HG02678 (cell line): ENCODE measurements at regions not wholly inside any gene's neighbourhood (a gene's known extent, or its start where the extent isn't known, plus 50 kb on each side); places are given as distances from the start of the nearest gene placed in this dataset.
"Not testable (repeated sequence)": the region's sequence is repeated elsewhere in the genome, so short reads cannot be mapped to it uniquely, and the experiment has no call there.

Experiments
- ATAC-seq: cut with Tn5 transposase; IDR thresholded peaks from one replicate; pipeline ENCODE4 v1.9.1; 2021; ENCODE audit warnings: mild to moderate bottlenecking, moderate library complexity; ENCODE audit not compliant: unreplicated experiment

DNA sequence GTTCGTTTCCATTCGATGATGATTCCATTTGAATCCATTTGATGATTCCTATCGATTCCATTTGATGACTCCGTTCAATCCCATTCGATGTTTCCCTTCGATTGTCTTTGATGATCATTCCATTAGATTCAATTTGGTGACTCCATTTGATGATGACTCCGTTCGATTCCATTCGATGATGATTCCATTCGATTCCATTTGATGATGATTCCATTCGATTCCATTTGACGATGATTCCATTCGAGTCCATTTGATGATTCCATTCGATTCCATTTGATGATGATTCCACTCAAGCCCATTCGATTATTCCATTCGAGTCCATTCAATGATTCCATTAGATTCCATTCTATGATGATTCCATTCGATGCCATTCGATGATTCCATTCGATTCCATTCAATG is 2730.6 kb downstream of the RPIA start:
- not testable (repeated sequence) for ATAC-seq

DNA sequence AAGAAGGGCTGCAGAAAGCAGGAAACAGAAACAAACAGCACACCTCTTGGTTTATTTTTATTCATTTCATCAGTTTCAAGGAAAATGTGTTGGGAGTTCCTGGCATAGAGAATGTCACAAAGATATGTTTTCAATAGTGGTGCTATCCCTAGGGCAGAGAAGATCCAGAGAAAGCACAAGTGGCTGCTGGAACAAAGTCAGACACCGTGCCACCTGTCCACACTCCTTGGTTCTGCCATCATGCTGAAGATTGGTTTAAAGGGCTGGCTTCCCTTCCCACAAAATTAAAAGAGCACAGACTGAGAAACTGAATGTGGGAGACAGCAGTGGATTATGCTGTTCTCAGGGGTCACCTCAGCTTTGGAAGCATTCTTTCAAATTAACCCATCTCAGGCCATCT is 2735.7 kb downstream of the RPIA start:
- ATAC-seq: not testable (repeated sequence)

DNA sequence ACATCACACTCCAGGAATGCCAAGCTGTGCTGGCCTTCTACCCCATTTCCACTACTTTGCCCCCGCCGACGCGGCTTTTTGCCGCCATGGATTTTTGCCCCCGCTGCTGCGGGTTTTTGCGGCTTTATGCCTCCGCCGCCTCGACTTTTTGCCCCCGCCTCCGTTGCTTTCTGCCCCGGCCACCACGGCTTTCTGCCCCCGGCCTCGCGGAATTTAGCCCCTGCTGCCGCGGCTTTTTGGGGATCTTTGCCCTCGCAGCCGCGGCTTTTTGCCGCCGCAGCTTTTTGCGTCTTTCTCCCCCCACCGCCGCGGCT is 2750.4 kb downstream of the RPIA start:
- ATAC-seq: not testable (repeated sequence)

GRCh38 chr2:91442246-91442905 is 2750.9 kb downstream of the RPIA start:
- ATAC-seq: no peak

- not testable (repeated sequence) for ATAC-seq
Measured at GRCh38 chr2:91442906-91443729, 2751.6 kb downstream of the RPIA start.

DNA sequence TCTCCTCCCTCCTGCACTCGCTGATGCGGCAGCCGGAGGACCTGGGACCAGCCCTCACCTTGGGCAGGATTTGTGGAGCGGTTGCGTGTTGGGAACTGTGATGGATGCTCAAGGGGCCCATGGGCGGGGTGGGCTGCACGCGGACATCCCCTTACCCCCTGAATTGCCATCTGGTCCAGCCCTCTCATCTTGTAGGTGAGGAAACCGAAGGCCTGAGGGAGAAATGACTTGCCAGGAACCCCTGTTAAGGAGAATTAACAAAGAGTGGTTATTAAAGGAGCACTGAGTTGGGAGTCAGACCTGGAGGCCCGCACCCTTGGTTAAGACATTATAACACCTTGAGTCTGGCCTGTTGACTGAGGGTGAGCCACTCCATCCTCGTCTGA is 2752.2 kb downstream of the RPIA start:
- not testable (repeated sequence) for ATAC-seq

DNA sequence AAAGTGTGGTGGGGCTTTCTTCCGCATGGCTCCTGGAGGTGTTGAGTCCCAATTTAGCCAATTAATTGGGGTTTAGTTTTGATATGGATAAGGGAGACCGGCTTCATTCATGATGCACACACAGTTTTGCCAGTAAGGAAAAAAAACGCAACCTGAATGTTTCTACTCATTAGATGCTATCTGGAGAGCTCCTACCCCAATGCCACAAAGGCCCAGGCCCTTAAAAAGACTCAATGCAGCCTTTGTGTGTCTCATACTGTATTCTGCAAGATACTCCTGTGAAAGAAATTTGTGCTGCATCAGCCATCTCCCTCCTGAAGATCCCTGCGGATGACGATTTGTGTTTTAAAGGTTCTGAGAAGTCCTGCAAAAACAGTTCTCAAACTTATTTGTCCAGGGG is 2754.2 kb downstream of the RPIA start:
- ATAC-seq: not testable (repeated sequence)

- not testable (repeated sequence) for ATAC-seq
Measured at GRCh38 chr2:91446489-91446888, 2755.0 kb downstream of the RPIA start.

- ATAC-seq: not testable (repeated sequence)
Measured at GRCh38 chr2:91446915-91447314, 2755.4 kb downstream of the RPIA start.

- ATAC-seq: not testable (repeated sequence)
Measured at GRCh38 chr2:91447508-91447907, 2756.0 kb downstream of the RPIA start.

GRCh38 chr2:91462292-91462691 is 2770.8 kb downstream of the RPIA start:
- ATAC-seq: not testable (repeated sequence)

- ATAC-seq: not testable (repeated sequence)
Measured at GRCh38 chr2:91463007-91463406, 2771.5 kb downstream of the RPIA start.

DNA sequence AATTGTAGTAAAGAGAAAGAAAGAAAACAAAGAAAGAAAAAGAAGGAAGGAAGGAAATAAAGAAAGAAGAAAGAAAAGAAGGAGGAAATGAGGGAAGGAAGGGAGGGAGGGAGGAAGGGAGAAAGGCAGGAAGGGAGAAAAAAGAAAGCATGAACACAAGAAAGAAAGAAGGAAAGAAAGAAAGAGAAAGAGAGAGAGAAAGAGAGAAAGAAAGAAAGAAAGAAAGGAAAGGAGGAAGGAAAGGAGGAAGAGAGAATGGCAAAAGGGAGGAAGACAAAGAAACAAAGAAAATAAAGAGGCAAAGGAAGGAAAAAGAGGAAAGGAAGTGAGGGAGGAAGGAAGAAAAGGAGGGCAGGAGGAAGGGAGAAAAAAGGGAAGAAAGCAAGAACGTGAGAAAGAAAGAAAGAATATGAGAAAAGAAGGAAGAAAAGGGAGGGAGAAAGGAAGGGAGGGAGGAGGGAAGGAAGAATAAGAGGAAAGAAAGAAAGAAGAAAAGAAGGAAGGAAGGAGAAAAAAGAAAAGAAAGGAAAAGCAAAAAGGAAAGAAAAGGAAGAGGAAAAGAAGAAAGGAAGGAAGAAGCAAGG is 2775.4 kb downstream of the RPIA start:
- not testable (repeated sequence) for ATAC-seq

DNA sequence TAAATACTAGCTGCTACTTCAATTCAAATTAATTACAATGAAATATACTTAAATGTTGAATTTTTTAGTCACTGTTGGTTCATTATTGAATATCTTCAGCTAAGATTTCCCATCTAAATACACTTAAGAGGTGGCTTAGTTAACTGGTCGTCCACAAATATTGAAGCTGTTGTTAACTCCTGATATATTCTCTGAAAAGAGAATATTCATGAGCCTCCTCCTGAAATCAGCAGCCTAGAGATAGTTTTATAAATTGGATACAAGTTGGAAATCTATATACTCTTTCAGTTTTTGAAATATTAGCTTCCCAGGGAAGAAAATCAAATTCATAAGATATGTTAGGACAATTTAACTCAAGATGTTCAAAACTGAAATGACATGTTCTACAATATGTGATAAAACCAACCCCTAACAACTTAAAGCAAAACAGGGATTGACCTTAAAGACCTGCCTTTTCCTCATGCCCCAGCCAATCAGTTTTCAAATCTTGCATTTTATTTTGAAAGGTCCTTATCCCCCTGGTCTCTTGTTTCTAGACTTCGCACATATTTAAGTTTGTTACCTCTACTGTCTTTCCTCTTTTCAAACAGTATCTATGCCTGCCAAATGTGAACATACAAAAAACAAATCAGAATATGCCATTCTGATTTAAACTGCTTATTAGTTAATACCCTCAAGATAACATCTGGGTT is 2784.9 kb downstream of the RPIA start:
- ATAC-seq: not testable (repeated sequence)

DNA sequence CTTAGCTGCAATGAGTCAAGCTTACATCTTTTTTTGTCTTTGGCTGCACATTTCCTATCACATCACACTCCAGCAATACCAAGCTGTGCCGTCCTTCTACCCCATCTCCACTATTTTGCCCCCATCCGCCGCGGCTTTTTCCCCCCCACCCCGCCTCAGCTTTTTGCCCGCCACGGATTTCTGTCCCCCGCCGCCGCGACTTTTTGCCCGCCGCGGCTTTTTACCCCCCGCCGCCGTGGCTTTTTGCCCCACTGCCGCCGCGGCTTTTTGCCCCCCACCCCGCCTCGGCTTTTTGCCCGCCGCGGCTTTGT is 2785.4 kb downstream of the RPIA start:
- not testable (repeated sequence) for ATAC-seq

GRCh38 chr2:91477291-91477690 is 2785.8 kb downstream of the RPIA start:
- ATAC-seq: not testable (repeated sequence)

DNA sequence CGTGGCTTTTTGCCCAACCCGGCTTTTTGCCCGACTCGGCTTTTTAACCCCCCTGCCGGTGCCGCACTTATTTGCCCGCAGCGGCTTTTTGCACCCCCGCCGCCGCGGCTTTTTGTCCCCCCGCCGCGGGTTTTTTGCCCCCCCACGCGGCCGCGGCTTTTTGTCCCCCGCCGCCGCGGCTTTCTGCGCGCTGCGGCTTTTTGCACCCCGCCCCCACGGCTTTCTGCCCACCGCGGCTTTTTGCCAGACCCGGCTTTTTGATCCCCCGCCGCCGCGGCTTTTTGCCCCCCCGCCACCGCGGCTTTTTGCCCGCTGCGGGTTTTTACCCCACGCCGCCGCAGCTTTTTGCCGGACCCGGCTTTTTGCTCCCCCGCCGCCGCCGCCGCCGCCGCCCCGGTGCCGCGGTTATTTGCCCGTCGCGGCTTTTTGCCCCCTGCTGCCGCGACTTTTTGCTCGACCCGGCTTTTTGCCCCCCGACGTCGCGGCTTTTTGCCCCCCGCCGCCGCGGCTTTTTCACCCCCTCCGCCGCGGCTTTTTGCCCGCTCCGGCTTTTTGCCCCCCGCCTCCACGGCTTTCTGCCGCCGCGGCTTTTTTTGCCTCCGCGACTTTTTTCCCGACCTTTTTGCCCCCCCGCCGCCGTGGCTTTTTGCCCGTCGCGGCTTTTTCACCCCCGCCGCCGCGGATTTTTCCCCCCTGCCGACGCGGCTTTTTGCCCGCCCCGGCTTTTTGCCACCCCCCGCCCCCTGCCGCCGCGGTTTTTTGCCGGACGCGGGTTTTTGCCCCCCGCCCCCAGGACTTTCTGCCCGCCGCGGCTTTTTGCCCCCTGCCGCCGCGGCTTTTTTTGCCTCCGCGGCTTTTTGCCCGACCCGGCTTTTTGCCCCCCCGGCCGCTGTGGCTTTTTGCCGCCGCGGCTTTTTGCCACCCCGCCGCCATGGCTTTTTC is 2786.5 kb downstream of the RPIA start:
- ATAC-seq: no peak

DNA sequence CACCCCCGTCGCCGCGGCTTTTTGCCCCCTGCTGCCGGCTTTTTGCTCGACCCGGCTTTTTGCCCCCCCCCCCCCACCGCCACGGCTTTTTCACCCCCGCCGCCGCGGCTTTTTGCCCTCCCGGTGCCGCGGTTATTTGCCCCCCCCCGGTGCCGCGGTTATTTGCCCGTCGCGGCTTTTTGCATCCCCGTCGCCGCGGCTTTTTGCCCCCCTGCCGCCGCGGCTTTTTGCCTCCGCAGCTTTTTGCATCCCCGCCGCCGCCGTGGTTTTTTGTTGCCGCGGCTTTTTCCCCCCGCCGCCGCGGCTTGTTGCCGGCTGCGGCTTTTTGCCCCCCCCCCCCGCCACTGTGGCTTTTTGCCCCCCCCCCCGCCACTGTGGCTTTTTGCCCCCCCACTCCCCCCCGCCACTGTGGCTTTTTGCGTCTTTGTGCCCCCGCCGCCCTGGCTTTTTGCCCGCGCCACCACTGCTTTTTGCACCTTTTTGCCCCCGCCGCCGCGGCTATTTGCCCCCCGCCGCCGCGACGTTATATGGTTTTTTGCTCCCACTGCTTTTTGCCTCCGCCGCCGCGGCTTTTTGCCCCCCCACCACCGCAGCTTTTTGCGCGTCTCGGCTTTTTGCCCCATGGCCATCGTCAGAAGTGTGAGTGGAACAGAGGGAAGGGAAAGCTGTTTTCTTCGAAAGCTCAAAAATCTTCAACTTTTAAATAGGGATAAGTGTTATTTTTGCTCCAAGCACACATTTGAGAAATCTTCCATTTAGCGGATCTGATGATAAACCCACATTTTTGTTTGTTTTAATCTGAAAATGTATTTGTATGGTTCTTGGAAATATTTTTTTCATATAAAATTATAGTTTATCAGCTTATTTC is 2787.6 kb downstream of the RPIA start:
- ATAC-seq: not testable (repeated sequence)

GRCh38 chr2:91485226-91485625 is 2793.8 kb downstream of the RPIA start:
- not testable (repeated sequence) for ATAC-seq
